ENCODE measurements at regions not wholly inside any gene's neighbourhood (a gene's known extent, or its start where the extent isn't known, plus 50 kb on each side); places are given as distances from the start of the nearest gene placed in this dataset.

DNA sequence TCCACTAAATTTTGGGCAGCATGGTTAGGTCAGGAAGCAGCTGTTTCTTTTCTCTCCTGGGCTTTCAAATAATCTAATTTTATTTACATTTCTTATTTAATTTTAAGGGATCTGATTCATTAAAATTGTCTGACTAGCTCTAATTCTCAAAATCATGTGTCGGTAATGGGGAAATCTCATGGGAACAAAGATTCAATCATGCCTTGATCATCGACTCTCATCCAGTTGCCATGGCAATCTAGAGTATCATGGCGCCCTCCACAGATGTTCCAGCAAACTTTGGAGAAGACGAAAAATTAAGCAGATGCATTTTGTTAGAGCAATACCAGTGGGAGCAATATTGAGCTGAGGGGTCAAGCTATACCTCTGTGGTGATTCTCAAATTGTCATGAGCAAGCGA, 358.0 kb upstream of the CDH4 start:
- TF ChIP-seq, protein P1, sequence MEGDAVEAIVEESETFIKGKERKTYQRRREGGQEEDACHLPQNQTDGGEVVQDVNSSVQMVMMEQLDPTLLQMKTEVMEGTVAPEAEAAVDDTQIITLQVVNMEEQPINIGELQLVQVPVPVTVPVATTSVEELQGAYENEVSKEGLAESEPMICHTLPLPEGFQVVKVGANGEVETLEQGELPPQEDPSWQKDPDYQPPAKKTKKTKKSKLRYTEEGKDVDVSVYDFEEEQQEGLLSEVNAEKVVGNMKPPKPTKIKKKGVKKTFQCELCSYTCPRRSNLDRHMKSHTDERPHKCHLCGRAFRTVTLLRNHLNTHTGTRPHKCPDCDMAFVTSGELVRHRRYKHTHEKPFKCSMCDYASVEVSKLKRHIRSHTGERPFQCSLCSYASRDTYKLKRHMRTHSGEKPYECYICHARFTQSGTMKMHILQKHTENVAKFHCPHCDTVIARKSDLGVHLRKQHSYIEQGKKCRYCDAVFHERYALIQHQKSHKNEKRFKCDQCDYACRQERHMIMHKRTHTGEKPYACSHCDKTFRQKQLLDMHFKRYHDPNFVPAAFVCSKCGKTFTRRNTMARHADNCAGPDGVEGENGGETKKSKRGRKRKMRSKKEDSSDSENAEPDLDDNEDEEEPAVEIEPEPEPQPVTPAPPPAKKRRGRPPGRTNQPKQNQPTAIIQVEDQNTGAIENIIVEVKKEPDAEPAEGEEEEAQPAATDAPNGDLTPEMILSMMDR (conservative IDR thresholded peaks at IDR 0.05; ENCODE audit: low read length): no peak
- TF ChIP-seq EZH2phosphoT487 (IDR thresholded peaks at IDR 0.05; ENCODE audit: borderline replicate concordance, low read depth, low read length): no peak

Data from OCI-LY7 (cell line).